ENCODE measurements at regions not wholly inside any gene's neighbourhood (a gene's known extent, or its start where the extent isn't known, plus 50 kb on each side); places are given as distances from the start of the nearest gene placed in this dataset.
"Not testable (repeated sequence)": the region's sequence is repeated elsewhere in the genome, so short reads cannot be mapped to it uniquely, and the experiment has no call there.

- TF ChIP-seq ZNF274 (IDR thresholded peaks at IDR 0.05; ENCODE audit: low read depth, low read length): no peak
- no peak overlapping the region for H3K4me3 ChIP-seq (ENCODE audit: low read length)
These were observed 188.3 kb upstream of the ZSWIM2 start for GRCh38 chr2:187037310-187037709.

GRCh38 chr2:187034434-187034833, 185.5 kb upstream of the ZSWIM2 start:
- no peak overlapping the region for H3K4me3 ChIP-seq (ENCODE audit: low read length)
- no peak for TF ChIP-seq ZNF274 (IDR thresholded peaks at IDR 0.05; ENCODE audit: low read depth, low read length)

GRCh38 chr2:187024739-187025138, 175.8 kb upstream of the ZSWIM2 start:
- TF ChIP-seq ZNF274 (IDR thresholded peaks at IDR 0.05; ENCODE audit: low read depth, low read length): no peak

GRCh38 chr2:187023996-187024395, 175.0 kb upstream of the ZSWIM2 start:
- H3K4me3 ChIP-seq (ENCODE audit: low read length): not testable (repeated sequence)

More at GRCh38 chr2:187024739-187025138, 175.8 kb upstream of the ZSWIM2 start:
- H3K4me3 ChIP-seq (ENCODE audit: low read length): no peak overlapping the region

- H3K4me3 ChIP-seq (ENCODE audit: low read length): no peak overlapping the region
- TF ChIP-seq ZNF274 (IDR thresholded peaks at IDR 0.05; ENCODE audit: low read depth, low read length): no peak
These were observed 168.5 kb upstream of the ZSWIM2 start for GRCh38 chr2:187017438-187017837.

GRCh38 chr2:187013058-187013457, 164.1 kb upstream of the ZSWIM2 start:
- no peak for TF ChIP-seq ZNF274 (IDR thresholded peaks at IDR 0.05; ENCODE audit: low read depth, low read length)
- no peak overlapping the region for H3K4me3 ChIP-seq (ENCODE audit: low read length)

- H3K4me3 ChIP-seq (ENCODE audit: low read length): no peak overlapping the region
- TF ChIP-seq ZNF274 (IDR thresholded peaks at IDR 0.05; ENCODE audit: low read depth, low read length): no peak
These were observed 162.3 kb upstream of the ZSWIM2 start for GRCh38 chr2:187011206-187011832.

GRCh38 chr2:187009483-187010239, 160.7 kb upstream of the ZSWIM2 start:
- no peak for TF ChIP-seq ZNF274 (IDR thresholded peaks at IDR 0.05; ENCODE audit: low read depth, low read length)
- H3K4me3 ChIP-seq (ENCODE audit: low read length): no peak overlapping the region

- H3K4me3 ChIP-seq (ENCODE audit: low read length): no peak overlapping the region
- no peak for TF ChIP-seq ZNF274 (IDR thresholded peaks at IDR 0.05; ENCODE audit: low read depth, low read length)
These were observed 159.1 kb upstream of the ZSWIM2 start for GRCh38 chr2:187008111-187008510.

GRCh38 chr2:187003611-187004010, 154.6 kb upstream of the ZSWIM2 start:
- H3K4me3 ChIP-seq (ENCODE audit: low read length): peak overlapping the region; percentile 30; the same call in 1 of the 2 replicates
- TF ChIP-seq ZNF274 (IDR thresholded peaks at IDR 0.05; ENCODE audit: low read depth, low read length): no peak

GRCh38 chr2:187003038-187003554, 154.1 kb upstream of the ZSWIM2 start:
- TF ChIP-seq ZNF274 (IDR thresholded peaks at IDR 0.05; ENCODE audit: low read depth, low read length): no peak
- peak overlapping the region; percentile 30; the same call in 1 of the 2 replicates for H3K4me3 ChIP-seq (ENCODE audit: low read length)

GRCh38 chr2:187002242-187002641, 153.3 kb upstream of the ZSWIM2 start:
- H3K4me3 ChIP-seq (ENCODE audit: low read length): no peak overlapping the region
- TF ChIP-seq ZNF274 (IDR thresholded peaks at IDR 0.05; ENCODE audit: low read depth, low read length): no peak

- TF ChIP-seq ZNF274 (IDR thresholded peaks at IDR 0.05; ENCODE audit: low read depth, low read length): no peak
- H3K4me3 ChIP-seq (ENCODE audit: low read length): no peak overlapping the region
These were observed 152.3 kb upstream of the ZSWIM2 start for GRCh38 chr2:187001248-187001647.

GRCh38 chr2:186995092-186995491, 146.1 kb upstream of the ZSWIM2 start:
- no peak overlapping the region for H3K4me3 ChIP-seq (ENCODE audit: low read length)
- no peak for TF ChIP-seq ZNF274 (IDR thresholded peaks at IDR 0.05; ENCODE audit: low read depth, low read length)

- no peak for TF ChIP-seq ZNF274 (IDR thresholded peaks at IDR 0.05; ENCODE audit: low read depth, low read length)
- no peak overlapping the region for H3K4me3 ChIP-seq (ENCODE audit: low read length)
These were observed 143.6 kb upstream of the ZSWIM2 start for GRCh38 chr2:186992597-186992996.
